ENCODE measurements at regions not wholly inside any gene's neighbourhood (a gene's known extent, or its start where the extent isn't known, plus 50 kb on each side); places are given as distances from the start of the nearest gene placed in this dataset.

DNA sequence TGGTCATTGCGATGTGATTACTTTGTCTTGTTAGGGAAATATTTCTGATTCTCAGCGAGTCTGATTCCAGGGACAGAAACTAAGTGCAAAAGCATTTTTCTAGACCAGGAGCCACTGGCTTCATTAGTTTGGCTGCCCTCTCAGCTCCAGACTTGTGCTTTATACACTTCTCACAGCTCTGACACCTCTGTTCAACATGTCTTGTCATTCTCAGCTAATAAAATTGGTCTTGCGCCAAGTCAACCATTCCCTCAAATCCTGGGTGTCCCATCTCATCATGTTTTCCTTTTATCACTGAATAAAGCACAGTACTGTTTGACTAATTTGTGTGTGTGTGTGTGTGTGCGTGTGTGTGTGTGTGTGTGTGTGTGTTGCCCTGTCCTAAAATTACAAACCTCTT lies 215.5 kb upstream of the EPHA4 start:
- TF ChIP-seq NFXL1 (CRISPR knock-in tag; IDR thresholded peaks at IDR 0.05) (no peak), E2F5 (CRISPR knock-in tag; IDR thresholded peaks at IDR 0.05) (no peak), FIP1L1 (IDR thresholded peaks at IDR 0.05; ENCODE audit: low read depth, low read length, poor library complexity, severe bottlenecking) (no peak), CTCF (IDR thresholded peaks at IDR 0.05 in 2 of 3, conservative IDR thresholded peaks at IDR 0.05 in 1 of 3; ENCODE audit: insufficient read depth in 2 of 3, low read depth in 1 of 3, low read length in 3 of 3) (no peak), TEAD2 (tag; IDR thresholded peaks at IDR 0.05) (no peak), BMI1 (IDR thresholded peaks at IDR 0.05; ENCODE audit: low read length) (no peak), NR2C2 (CRISPR knock-in tag; IDR thresholded peaks at IDR 0.05) (no peak), NR2C2 (tag; IDR thresholded peaks at IDR 0.05) (no peak), SPI1 (IDR thresholded peaks at IDR 0.05; ENCODE audit: borderline replicate concordance, low read depth, low read length) (no peak), ETV6 (IDR thresholded peaks at IDR 0.05; ENCODE audit: borderline replicate concordance in 1 of 2, low read depth in 2 of 2, low read length in 1 of 2) (no peak), ETV6 (CRISPR knock-in tag; IDR thresholded peaks at IDR 0.05; ENCODE audit: borderline replicate concordance) (no peak), POLR2A (conservative IDR thresholded peaks at IDR 0.05) (no peak), ETS1 (conservative IDR thresholded peaks at IDR 0.05; ENCODE audit: control insufficient read depth, low read depth, low read length) (no peak), EGR1 (conservative IDR thresholded peaks at IDR 0.05) (no peak)
- TF ChIP-seq, protein P1, sequence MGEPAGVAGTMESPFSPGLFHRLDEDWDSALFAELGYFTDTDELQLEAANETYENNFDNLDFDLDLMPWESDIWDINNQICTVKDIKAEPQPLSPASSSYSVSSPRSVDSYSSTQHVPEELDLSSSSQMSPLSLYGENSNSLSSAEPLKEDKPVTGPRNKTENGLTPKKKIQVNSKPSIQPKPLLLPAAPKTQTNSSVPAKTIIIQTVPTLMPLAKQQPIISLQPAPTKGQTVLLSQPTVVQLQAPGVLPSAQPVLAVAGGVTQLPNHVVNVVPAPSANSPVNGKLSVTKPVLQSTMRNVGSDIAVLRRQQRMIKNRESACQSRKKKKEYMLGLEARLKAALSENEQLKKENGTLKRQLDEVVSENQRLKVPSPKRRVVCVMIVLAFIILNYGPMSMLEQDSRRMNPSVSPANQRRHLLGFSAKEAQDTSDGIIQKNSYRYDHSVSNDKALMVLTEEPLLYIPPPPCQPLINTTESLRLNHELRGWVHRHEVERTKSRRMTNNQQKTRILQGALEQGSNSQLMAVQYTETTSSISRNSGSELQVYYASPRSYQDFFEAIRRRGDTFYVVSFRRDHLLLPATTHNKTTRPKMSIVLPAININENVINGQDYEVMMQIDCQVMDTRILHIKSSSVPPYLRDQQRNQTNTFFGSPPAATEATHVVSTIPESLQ (CRISPR knock-in tag; IDR thresholded peaks at IDR 0.05), result no peak
- TF ChIP-seq, protein P2, sequence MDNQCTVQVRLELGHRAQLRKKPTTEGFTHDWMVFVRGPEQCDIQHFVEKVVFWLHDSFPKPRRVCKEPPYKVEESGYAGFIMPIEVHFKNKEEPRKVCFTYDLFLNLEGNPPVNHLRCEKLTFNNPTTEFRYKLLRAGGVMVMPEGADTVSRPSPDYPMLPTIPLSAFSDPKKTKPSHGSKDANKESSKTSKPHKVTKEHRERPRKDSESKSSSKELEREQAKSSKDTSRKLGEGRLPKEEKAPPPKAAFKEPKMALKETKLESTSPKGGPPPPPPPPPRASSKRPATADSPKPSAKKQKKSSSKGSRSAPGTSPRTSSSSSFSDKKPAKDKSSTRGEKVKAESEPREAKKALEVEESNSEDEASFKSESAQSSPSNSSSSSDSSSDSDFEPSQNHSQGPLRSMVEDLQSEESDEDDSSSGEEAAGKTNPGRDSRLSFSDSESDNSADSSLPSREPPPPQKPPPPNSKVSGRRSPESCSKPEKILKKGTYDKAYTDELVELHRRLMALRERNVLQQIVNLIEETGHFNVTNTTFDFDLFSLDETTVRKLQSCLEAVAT (IDR thresholded peaks at IDR 0.05), result no peak

All from K562 (cell line).